Skin of body (tissue), 1 donor: ENCODE measurements at regions not wholly inside any gene's neighbourhood (a gene's known extent, or its start where the extent isn't known, plus 50 kb on each side); places are given as distances from the start of the nearest gene placed in this dataset.
A peak's percentile ranks its signal among the peaks of the same experiment; 100 is the strongest.
"Not testable (repeated sequence)": the region's sequence is repeated elsewhere in the genome, so short reads cannot be mapped to it uniquely, and the experiment has no call there.

Experiments
- DNase-seq: peaks from one replicate; lab custom pipeline; 2025; lab: John Stamatoyannopoulos, UW

DNA sequence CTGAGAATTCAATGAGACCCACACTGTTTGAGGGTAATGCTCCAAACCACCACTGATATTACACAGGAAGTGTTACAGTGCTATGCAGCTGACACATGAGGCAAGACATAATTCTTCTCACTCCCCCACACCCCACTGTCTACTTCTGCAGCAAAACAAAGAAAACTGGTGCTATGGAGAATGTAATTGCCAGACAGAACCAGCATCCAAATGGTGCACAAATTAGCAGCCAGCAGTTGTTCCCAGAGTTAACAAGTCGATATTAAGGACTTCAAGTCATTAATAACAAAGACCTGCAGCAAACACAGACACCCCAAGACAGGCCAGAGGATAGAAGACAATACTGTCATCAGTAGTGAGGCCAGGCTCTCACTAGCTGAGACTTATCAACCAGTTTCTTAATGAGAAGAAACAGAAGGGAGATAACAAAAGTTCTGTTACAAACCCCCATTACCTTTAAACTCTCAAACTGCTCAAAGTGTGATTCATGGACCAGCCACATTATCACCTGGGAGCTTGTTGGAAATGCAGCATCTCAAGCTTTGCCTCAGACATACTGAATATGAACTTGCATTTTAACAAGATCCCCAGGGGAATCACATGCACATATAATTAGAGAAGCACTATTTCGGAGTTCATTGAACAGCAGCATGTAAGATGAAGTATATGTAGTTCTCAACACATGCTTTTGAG, 58.7 kb upstream of the FNDC3B start:
- peak; percentile 28 for DNase-seq

DNA sequence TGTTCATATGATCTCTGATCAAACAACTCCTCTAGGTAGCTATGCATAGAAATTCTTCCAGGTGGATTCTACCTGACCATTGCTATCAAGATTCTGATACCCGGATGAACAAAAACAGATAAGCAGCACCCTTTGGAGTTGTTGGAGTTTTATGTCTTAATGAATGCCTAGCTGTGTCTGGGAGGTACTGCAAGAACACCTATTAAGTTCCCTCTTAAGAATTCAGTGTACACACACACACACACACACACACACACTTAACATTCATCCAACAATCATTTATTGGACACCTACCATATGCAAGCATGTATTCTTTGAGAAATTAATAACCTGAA, 58.1 kb upstream of the FNDC3B start:
- no peak for DNase-seq

DNA sequence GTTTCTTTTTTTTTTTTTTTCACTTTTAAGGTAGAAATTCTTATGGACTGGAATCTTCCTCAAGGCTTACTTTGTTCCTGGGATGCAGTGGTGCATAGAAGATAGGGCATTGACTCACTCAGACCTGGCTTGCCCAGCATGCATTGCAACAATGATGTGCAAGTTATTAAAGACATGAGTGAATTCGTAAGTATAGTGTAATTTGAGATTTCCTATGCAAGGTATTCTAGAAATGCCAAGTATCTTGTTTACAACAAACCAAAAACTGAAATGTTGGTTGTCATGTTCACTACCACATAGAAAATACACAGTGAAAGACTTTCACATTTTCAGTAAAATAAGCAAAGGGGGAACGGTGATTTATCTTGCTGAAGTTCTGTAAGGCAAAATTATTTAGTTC, 56.5 kb upstream of the FNDC3B start:
- DNase-seq: no peak

DNA sequence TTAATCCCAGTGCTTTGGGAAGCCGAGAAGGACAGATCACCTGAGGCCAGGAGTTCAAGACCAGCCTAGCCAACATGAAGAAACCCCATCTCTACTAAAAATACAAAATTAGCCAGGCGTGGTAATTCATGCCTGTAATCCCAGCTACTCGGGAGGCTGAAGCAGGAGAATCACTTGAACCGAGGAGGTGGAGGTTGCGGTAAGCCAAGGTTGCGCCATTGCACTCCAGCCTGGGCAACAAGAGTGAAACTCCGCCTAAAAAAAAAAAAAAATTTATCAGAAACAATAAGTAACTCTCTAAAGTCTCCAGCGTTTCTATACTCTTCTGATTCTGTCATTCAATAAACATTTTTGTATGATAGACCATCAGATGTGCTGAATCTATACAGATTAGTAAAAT, 55.7 kb upstream of the FNDC3B start:
- not testable (repeated sequence) for DNase-seq

DNA sequence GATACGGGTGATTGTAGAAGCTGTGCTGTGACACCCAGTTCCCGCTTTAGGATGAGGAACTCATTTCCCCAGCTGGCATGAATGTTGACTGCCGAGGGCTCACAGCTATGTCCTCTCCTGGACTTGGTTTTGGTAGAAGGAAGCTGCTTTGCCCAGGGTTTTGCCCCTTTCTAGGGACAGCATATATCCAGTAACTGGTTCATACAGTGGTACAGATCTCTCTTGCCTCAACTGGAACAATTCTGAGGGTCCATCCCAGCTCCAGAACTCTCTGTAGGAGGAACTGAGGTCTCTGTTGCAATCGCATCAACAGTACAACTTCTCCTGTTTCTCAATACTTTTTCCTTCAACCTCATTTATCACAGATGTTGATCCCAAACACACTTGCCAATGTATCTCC, 54.5 kb upstream of the FNDC3B start:
- no peak for DNase-seq

DNA sequence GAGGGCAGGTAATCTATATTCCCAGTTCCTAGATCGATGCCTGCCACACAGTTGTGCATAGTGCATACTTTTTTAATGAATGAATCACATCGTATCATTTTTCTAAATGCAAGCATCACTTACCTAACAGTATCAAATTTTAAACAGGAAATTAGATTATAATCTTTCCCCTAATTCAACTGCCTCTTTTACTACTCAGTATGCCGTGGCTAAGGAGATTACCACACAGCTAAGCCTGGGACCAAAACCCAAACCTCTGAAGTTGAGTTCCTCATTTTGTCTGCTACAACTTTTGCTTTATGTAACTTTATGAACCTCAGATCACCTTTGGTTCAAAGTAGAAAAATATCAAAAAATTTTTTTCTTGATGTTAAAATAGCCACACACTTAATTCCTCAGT, 53.2 kb upstream of the FNDC3B start:
- no peak for DNase-seq

DNA sequence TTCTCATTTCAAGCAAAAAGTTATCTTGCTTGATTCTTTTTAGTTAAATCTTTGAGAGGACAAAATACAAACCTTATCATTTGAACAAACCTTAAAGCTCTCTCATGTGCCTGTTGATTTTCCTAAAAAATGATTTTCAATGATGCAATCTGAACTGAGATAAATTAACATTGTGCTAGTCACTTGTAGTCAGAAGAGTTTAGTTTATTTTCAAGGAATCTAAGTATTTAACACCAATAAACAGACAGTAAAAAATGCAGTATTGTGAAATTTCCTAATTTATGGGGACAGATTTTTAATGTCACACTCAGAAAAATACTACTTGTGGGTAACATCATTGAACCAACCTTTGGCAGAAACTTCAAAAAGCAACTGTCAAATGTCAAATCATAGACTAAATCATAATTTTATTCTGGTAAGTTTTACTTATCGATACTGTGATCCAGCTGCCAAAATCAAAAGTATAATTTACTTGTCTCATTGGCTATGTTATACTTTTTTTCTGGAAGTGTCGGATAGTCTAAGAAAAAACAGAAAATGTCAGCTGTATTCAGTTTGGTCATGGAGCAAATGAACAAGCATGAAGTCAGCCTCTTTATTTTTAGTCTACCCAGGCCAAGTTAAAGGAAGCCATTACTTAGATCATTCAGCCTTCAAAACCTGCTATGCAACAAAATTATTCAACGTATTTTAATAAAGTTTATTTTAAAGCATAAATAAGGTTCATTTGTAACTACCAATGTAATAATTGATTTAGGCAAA, 52.4 kb upstream of the FNDC3B start:
- DNase-seq: peak; percentile 79
